ENCODE measurements at regions not wholly inside any gene's neighbourhood (a gene's known extent, or its start where the extent isn't known, plus 50 kb on each side); places are given as distances from the start of the nearest gene placed in this dataset.

DNA sequence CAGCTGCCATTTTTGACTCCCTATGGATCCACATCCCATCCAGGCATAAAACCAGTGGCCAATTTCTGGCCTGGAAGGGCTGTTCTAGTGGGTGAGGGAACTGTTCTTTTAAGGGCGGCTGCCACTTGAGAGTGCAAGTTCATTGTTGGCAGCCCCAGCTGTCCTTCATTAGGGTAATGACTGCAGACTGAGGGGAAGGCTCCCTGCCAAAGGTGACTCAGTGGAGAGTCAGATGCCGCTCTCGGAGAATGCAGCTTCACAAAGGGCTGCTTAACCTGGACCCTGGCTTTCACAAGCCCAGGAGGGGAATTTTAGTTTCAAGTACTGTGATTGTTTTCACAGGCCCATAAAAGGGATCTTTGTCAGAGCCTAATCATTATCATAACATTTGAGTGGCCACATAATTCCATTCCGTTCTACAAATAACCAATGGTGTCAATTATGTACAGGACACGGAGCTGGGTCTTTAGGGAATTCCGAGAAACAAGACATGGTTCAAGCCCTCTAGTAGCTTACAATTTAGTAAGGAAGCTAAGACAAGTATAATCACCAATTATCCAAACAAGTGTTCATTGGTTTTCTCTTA lies 235.7 kb downstream of the CDCA7 start:
- peak; percentile 87 for DNase-seq

DNA sequence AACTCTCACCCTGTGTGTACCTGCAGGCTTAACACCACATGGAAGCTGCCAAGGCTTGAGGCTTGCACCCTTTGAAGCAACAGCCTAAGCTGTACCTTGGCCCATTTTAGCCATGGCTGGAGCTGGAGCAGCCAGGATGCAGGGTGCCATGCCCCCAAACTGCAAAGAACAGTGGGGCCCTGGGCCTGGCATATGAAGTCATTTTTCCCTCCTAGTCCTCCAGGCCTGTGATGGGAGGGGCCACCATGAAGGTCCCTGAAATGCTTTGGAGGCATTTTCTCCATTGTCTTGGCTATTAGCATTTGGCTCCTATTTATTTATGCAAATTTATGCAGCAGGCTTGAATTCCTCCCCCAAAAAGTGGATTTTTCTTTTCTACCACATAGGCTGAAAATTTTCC lies 238.4 kb downstream of the CDCA7 start:
- DNase-seq = no peak

DNA sequence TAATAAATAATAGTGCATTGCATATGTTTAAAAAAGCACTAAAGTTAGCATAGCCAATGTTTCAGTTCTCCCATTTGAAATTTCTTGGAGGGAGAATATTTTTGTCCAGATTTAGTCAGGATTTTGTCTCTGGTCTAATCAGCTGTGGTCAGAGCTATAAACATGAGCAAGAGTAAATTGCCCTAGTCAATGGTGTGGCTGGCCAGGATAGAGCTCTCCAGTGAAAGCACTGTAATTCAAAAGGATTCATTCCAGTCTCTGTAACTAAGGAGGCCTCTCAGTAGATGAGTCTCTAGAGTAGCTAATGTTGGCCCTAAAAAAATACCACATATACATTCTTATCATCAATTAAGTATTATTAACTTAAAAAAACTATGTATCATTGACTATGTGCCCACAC lies 241.6 kb downstream of the CDCA7 start:
- no peak for DNase-seq

DNA sequence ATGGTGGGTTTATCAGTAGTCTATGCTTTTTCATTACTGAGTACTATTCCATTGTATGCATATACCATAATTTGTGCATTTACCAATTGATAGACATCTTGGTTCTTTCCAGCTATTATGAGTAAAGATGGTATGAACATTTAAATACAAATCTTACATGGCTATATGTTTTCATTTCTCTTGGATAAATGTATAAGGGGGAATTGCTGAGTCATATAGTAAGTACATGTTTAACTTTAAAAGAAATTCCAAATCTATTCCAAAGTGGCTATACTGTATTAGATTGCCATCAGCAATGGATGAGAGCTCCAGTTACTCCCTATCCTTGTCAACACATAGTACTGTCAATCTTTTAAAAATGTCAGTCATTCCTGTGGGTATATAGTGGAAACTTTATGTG lies 243.9 kb downstream of the CDCA7 start:
- DNase-seq = no peak

DNA sequence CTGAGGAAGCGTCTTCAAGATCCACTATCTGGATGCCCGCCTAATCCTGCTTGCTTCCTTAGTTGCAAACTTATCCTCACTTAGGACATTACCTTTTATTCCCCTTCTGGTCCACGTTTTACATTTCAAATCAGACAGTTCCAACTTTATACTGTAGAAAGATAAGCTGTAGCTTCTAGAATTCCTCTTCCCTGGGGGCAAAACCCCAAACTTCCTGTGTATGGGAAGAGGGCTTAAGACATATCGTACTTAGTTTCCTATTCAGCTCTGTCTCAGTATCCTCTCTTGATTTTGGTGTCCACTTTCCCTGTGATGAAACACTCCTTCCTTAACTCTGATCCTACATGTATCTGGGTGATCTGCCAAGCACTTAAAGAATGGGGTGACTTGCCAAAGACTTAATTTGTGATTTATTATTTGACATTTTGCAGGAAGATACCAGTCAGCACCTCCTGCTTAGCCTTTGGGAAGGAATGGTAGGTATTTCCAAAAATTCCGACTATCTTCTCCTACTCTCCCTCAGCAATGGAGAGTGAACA lies 245.2 kb downstream of the CDCA7 start:
- DNase-seq = no peak

DNA sequence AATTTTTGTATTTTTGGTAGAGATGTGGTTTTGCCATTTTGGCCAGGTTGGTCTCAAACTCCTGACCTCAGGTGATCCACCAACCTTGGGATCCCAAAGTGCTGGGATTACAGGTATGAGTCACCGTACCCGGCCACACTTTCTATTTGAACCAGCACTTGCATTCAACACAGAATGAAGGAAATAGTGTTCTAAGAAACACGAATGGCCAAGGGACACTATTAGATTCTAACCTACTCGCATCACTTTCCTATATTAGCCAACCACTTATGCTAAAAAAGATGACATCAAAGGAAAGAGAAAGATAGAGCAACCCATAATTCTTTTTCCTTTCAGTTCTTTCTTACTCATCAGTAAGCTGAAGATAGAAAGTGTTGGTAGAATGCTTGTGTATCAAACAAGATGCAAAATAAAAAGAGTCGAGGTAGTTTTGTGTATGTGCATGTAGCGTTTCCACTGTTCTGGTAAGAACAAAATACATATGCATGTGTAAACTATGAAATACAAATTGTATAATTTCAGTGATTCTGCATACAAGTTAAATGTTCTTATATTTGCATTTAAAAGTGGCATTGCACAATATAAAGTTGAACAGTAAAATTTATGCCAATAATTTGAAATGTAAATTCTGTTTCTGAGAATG lies 247.6 kb downstream of the CDCA7 start:
- no peak for DNase-seq

DNA sequence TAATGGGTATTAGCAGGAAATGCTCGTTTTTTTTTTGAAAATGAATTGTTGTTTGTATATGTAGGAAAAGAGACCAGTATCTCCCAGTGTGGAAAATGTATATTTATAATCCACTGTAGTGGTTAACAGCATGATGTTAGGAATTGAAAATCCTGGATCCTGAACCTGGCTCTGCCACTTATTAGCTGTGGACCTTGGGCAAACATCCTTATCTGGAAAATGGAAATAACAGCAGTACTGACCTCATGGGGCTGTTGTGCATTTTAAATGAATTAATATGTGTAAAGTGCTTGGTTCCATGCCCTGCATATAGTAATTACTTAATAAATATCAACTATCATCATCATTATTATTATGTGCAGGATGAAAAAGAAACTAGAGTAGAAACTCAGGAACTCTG lies 251.3 kb downstream of the CDCA7 start:
- DNase-seq = no peak

DNA sequence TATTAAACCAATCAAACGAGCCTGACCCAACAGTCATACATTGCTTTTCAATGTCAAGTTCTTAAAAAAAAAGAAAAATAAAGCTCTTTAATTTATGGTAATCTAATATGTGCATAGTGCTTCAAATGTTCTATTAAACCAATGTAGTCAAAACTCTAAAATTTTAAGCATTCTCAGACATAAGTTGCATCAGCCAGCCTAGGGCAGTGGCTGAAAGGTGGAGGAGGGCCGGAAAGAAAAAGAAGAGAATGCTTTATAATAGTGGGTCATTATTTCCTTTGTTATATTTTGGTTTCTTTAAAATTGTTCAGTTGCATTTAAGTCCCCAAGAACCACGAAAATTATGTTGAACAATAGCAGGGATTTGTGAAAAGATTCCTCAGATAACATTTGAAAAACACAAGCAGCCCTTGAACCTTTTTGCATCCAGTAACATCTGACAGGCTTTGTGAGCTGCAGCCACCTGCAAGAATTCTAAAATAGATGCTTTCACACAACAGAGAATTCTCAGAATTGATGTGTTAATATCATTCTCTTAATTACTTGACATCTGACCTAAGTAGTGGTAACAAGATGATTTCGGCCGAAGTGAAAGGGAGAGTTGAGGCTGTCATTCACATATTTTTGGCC lies 252.1 kb downstream of the CDCA7 start:
- no peak for DNase-seq

DNA sequence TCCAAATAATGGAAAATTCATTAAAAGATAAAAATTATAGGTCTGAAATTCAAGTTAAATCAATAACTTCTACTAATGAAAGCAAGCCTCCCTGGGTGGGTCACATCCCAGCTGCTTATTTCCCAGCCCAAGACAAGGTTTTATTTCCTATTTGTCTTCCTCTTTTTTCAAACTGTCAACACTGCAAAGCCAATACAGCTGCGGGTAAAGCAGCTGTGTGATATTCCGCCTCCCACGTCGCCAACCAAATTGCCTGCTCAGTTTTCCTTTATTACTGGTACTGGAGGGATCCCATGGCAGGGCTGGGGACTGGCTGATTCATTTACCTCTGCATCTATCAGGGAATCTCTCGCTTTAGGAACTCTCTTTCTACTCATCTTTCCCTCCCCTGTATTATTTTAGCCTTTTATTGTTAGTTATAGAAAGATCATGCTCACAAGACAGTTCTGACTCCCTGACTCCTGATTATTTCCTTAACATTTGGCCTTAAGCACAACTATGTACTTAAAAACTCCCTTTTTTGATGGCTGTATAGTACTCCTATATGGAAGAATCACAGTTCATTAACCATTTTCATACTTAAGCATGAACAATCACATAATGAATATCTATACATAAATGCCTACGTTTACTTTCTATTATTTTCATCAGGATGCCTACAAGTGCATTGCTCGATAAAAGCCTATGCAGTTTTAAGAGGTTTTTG lies 253.1 kb downstream of the CDCA7 start:
- no peak for DNase-seq

DNA sequence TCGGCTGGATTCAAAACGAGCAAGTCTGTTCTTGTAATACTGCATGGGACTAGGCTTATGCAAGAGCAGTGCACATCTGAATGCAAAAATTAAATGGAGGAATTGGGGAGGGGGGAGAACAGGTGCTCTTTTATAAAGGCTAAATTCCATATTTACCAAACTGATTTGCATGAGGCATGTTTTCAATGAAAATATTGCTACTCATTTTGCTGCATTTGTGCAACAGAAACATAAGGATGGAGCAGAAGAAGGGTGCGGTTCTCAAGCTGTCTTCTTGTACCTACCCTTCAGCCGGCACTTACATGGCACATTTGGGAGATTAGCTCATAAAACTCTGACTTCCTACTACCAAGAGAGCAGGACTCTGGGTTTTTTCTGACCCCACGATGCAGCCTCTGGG lies 256.4 kb downstream of the CDCA7 start:
- DNase-seq = no peak

DNA sequence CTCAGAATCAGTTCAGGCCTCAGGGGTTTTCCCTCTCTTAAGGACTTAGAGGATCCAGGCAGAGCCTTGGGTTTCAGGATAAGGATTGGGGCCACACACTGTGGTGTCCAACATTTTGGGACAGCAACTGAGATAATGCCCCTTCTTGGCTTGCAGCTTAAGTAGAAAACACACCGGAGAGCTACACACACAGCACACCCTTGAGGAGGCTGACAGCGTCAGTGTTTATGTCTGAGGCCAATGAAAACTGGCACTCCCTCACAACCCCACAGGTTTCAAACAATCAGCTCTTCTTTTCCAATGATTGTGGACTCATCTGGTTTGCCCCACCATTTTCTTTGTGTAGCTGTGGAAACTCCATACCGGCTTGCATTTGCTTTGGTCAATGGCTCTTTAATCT lies 257.7 kb downstream of the CDCA7 start:
- DNase-seq = no peak

DNA sequence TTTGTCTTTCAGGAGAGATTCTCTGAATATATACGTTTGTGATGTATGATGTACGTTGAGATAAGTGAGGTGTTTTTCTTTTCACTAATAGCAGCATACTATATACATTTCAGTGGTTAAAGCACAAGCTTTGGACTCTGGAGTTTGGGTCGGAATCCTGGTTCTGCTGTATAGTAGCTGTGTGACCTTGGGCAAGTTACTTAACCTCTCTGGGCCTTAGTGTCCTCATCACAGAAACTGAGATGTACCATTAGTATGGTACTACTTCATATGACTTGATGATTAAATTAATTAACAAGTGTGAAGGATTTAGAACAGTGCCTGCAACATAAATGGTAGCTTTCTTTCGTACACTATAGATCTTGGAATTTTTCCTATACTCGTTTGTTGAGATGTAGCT lies 258.7 kb downstream of the CDCA7 start:
- no peak for DNase-seq

DNA sequence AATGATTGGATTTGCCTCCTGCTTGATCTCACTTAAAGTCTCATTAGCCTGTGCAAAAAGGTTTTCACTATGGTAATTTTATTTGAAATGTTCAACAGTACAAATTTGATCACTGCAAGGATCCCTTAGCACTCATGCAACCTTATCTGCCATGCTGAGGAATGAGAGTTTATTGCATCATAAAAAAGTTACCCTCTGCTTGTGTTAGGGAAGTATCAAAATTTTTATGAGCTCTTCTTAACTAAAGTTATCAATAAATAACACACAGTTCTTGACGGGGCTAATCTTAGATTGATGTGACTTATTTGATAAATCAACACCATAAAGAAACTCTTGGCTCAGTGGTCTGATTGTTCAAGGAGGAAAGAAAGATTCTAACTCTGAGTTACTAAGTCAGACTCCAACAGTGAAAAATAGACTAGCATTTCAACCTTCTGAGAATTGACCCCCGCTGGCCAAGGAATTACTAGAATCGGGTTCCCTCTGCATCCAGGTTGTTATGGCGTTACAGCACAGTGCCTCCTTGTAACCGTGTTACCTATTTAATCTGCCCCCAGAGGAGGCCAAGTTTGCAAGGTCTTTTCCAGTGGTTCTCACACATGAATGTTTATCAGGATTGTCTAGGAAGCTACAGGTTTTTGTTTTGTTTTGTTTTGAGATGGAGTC lies 259.7 kb downstream of the CDCA7 start:
- DNase-seq = no peak

DNA sequence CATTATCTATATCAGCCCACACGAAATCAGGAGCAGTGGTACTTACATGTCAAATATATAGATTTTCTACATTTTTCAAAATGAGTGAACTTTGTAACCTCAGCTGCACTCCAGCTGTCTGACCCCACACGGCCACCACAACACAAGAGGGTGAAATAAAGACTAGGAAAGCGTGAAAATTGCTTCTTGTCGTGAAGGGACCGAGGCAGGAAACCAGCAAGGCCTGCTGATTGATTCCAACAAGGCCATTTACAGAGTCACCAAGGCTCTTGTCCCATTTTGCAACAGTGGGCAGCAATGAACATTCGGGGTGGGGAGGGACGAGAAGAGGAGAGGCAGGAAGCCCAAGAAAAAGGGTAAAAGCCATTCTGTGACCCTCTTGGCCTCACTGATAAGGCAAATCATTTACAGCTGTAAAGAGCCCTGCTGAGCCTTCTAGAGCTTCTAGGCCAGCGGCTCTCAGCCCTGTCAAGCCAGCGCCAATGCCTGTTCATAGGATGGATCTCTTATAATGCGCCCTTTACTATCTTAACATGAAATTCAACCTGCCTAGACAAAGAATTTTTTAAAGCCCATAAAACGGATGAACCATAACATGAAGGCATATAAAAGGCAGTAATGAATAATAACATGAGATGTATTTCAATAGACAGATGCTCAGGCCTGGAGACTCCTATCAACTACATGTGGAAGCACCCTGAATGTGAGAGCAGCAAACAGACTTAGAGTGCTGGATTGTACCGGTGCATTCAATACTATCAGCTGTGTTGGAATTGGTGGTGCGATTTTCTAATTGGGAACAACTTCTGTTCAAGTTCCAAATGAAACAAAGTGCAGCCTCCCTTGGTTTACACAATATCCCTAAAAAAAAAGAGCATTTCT lies 269.0 kb downstream of the CDCA7 start:
- DNase-seq = no peak

DNA sequence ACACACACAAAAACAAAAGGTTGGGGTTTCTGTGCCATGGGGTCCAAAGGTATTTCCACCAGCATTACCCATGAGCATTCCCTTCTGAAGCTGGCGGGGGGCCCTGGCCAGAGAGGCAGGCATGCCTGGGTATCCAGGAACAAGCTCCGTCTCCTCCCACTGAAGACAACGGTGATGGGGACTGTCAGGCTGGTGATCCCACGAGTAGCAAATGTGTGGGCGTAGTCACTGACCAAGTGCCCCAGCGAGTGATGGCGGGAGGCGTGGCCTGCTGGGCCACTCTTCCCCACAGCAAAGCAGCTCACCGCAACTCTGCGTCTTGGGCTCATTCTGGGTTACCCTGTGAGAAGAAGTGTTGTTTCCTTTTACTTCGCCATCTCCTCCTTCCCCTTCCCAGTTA lies 270.6 kb downstream of the CDCA7 start:
- no peak for DNase-seq

DNA sequence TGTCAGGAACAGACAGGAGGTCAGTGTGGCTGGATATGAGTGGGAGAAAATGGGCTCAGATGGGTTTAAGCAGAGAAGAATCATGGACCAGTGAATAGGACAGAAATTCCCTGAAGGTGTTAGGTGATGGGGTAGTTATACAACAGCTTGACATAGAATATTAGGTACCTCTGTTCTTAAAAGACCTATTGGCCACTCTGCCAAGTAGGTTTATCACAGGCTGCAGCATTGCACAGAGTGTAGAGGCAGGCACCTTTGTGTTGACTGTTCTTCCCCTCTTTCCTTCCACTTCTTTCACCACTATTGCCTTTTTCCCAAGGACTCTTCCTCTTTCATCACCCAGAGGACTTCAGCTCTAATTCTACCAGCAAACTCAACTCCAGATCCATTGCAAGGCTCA lies 274.4 kb downstream of the CDCA7 start:
- DNase-seq = no peak

DNA sequence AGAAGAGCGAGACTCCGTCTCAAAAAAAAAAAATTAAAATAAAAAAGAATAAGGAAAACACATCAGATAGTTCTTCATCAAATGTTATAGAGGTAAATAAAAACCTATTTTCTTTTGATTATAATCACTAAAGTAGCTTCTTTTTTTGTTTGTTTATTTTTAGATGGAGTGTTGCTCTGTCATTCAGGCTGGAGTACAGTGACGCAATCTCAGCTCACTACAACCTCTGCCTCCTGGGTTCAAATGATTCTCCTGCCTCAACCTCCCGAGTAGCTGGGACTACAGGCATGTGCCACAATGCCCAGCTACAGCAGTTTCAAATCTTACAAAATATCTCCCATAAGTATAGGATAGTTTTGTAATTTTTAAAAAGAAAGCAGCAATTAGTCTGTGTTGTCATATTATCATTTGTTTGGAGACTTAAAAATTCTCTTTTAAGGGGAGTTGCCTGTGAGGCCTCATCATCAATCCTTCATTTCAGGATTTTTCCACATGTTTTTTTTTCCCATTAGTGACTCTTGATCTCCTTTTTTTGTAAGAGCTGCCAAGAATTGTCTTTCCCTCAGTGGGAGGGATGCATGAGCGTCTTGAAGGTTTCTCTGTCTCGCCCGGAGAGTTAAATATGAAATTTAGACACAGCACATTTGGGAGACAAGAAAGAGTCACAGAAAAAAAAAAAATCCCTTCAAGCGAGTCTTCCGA lies 275.9 kb downstream of the CDCA7 start:
- no peak for DNase-seq

DNA sequence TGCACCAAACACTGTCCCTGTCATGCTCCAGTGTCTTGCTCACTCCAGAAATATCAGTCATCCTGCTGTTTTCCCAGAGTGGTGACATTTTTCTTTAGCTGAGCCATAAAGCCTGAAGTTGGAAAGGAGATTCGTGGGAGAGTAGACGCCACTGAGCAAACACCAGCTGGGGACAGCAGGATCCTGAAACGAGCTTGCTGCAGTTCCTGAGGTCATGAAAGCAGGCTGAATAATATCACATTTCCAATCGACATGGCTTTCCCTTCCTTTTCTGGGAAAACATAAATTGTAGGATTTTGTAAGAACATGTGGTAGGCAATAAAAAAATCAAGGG lies 276.4 kb downstream of the CDCA7 start:
- DNase-seq = no peak

DNA sequence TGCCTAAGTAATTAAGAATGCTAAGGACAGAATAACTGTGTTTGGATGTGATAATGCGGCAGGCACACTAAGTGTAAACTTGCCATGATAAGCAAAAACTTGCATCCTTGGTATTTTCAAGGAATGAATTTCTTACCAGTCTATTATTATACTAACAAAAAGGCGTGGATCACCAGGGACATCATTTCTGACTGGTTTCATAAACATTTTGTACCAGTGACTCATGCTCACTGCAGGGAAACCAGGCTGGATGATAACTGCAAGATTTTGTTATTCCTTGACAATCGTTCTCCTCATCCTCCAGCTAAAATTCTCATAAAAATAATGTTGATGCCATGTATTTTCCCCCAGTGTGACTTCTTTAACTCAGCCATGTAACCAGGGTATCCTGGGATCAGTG lies 289.5 kb downstream of the CDCA7 start:
- no peak for DNase-seq

DNA sequence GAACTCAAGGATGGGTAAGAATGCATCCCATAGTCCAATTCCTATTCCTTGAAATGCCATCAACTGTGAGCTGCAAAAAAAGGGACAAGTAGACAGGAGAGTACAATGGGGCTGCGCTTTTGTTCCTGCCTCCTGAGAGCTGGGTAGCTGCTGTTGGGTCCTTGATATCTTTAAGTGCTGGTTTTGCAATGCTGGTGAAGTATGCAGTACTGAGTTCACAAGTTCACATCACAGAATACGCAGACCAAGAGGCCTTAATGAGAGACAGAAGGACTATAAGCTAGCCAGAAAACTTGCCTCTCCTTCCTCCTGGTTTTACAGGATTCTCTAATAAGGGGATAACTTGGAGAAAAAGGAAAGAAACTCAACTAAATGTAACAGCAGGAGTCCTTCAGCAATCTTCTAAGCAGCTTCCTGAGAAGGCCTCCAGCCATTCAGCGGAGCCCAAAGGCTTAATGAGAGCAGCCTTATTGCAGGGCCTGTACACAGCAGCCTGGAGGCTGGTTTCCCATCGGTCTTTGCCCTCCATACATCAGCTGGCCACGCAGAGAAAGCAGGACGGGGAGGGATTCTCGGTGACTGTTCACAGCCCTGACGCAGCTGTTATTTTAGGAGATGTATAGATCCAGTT lies 293.1 kb downstream of the CDCA7 start:
- DNase-seq = no peak

DNA sequence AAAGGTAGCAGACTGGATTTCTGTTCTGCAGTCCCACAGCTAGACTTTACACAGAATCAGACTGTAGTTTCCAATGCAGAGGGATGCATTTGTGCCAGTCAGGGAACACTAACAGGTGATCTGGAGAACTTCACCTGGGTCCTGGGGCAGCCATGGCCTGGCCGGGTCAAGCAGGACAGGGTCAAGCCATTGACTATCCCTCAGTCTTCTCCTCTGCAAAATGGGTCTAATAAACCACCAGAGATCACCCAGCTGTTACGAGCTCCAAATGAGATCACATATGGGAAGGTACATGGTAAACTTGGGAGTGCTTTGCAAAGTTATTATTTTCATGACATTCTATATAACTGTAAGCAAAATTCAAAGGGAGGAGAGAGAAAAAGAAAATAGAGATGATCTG lies 294.1 kb downstream of the CDCA7 start:
- DNase-seq = no peak

Measured in NCI-H2107 (cell line).